GM12878 (cell line): ENCODE measurements at regions not wholly inside any gene's neighbourhood (a gene's known extent, or its start where the extent isn't known, plus 50 kb on each side); places are given as distances from the start of the nearest gene placed in this dataset.

Experiments
- ATAC-seq: fragments of 200-7000 bp; cut with Tn5 transposase; 3 replicates; pipeline ENCODE4 v1.9.1; 2020; ENCODE audit warnings: mild to moderate bottlenecking, moderate library complexity
- BruUV-seq: library from RNA; stranded (reverse); fragments of 400-500 nt; replicated peaks from 2 replicates; lab custom pipeline; 2021; lab: Mats Ljungman, UMichigan
- CTCF ChIA-PET: fragments of 300-600 bp; sonication (Branson Sonifier 250); formaldehyde crosslinking; extraction: SDS; loops from one replicate; lab custom pipeline; 2021; ENCODE audit warnings: inconsistent platforms; lab: Yijun Ruan, JAX
- POLR2A ChIA-PET: fragments of 350-600 bp; formaldehyde crosslinking; extraction: SDS; loops from one replicate; lab custom pipeline; 2021; ENCODE audit warnings: inconsistent platforms; lab: Charles Lee
- RAD21 ChIA-PET: fragments of 300-600 bp; sonication (Branson Sonifier 250); formaldehyde crosslinking; loops from one replicate; lab custom pipeline; 2023; ENCODE audit warnings: antibody characterized with exemption; ENCODE audit not compliant: unreplicated experiment; lab: Charles Lee
- SMC1A ChIA-PET: fragments of 300-600 bp; sonication (Branson Sonifier 250); formaldehyde crosslinking; loops from one replicate; lab custom pipeline; 2023; ENCODE audit not compliant: unreplicated experiment, uncharacterized antibody; lab: Charles Lee
- DNase-seq: peaks from one replicate; pipeline ENCODE4 v3.0.0-alpha.2; 2011; ENCODE audit warnings: low read depth, low spot score
- FAIRE-seq: peaks from 3 replicates; lab custom pipeline; 2011; peaks lifted over from hg19 to GRCh38; lab: Jason Lieb, UNC
- H2AFZ ChIP-seq: 2 replicates; pipeline ENCODE4 v1.6.0; 2011; ENCODE audit warnings: low read depth, low read length, control low read depth; ENCODE audit not compliant: control insufficient read depth
- H3K27ac ChIP-seq: 2 replicates; pipeline ENCODE4 v1.5.1; 2011; ENCODE audit warnings: control low read depth; ENCODE audit not compliant: control insufficient read depth, insufficient read depth
- H3K27me3 ChIP-seq, 2 experiments: replicated peaks in 1 of 2; 2 replicates each; pipeline versions ENCODE4 v1.6.0 to v1.6.1; 2011; ENCODE audit warnings: low read length in 1 of 2; ENCODE audit not compliant: control insufficient read depth in 2 of 2, insufficient read depth in 2 of 2
- H3K36me3 ChIP-seq, 2 experiments: 2 replicates each; pipeline ENCODE4 v1.5.1; 2011; ENCODE audit warnings: low read length in 1 of 2; ENCODE audit not compliant: control insufficient read depth in 2 of 2, insufficient read depth in 2 of 2
- H3K4me1 ChIP-seq: 2 replicates; pipeline ENCODE4 v1.6.1; 2011; ENCODE audit warnings: mild to moderate bottlenecking, low read length, moderate library complexity, mixed read lengths; ENCODE audit not compliant: control insufficient read depth, insufficient read depth
- H3K4me2 ChIP-seq: 2 replicates; pipeline ENCODE4 v1.6.0; 2011; ENCODE audit warnings: control low read depth; ENCODE audit not compliant: control insufficient read depth, insufficient read depth
- H3K4me3 ChIP-seq: fragments of 200-600 bp; sonication (generic); 2 replicates; pipeline ENCODE4 v1.5.1; 2016
- H3K79me2 ChIP-seq: 2 replicates; pipeline ENCODE4 v1.6.0; 2011; ENCODE audit warnings: low read length; ENCODE audit not compliant: control insufficient read depth, insufficient read depth
- H3K9ac ChIP-seq: 2 replicates; pipeline ENCODE4 v1.8.0; 2011; ENCODE audit warnings: low read length, control low read depth, mixed read lengths; ENCODE audit not compliant: control insufficient read depth, insufficient read depth
- H3K9me3 ChIP-seq: replicated peaks from 3 replicates; pipeline ENCODE4 v1.5.1; 2011; ENCODE audit warnings: mild to moderate bottlenecking, low read length; ENCODE audit not compliant: control insufficient read depth, insufficient read depth
- H4K20me1 ChIP-seq: 2 replicates; pipeline ENCODE4 v1.6.0; 2011; ENCODE audit not compliant: control insufficient read depth, insufficient read depth
- CEBPB ChIP-seq, 2 experiments: fragments of 150-350 bp in 1 of 2; IDR thresholded peaks; 2 replicates each; pipeline ENCODE4 v1.6.1; 2012 to 2014; ENCODE audit warnings: low read depth in 2 of 2, low read length in 2 of 2, borderline replicate concordance in 1 of 2, inconsistent platforms in 1 of 2
- EED ChIP-seq: sonication (generic); IDR thresholded peaks from 2 replicates; pipeline ENCODE4 v1.6.1; 2016; ENCODE audit warnings: antibody characterized with exemption, low read depth
- EGR1 ChIP-seq, 2 experiments: IDR thresholded peaks; 1 replicate in 1 of 2; 2 replicates in 1 of 2; pipeline ENCODE4 v1.6.1; 2011 to 2012; ENCODE audit warnings: low read depth in 2 of 2, low read length in 2 of 2, borderline replicate concordance in 1 of 2, mild to moderate bottlenecking in 1 of 2, moderate library complexity in 1 of 2
- EZH2 ChIP-seq: IDR thresholded peaks from 2 replicates; pipeline ENCODE4 v1.6.1; 2012; ENCODE audit warnings: low read depth, mild to moderate bottlenecking, control low read depth, inconsistent platforms, low read length, borderline replicate concordance; ENCODE audit not compliant: control insufficient read depth
- FOS ChIP-seq: IDR thresholded peaks from 3 replicates; pipeline ENCODE4 v1.6.1; 2011; ENCODE audit warnings: borderline replicate concordance; ENCODE audit not compliant: insufficient read length; ENCODE audit errors: extremely low read depth
- NFIC ChIP-seq: IDR thresholded peaks from 2 replicates; pipeline ENCODE4 v1.6.1; 2012; ENCODE audit warnings: low read depth, mild to moderate bottlenecking, inconsistent platforms, low read length, moderate library complexity
- NR2F1 ChIP-seq: fragments of 450-650 bp; conservative IDR thresholded peaks from 2 replicates; pipeline ENCODE4 v1.6.1; 2017; ENCODE audit warnings: mild to moderate bottlenecking
- PAX8 ChIP-seq: fragments of 450-650 bp; IDR thresholded peaks from 2 replicates; pipeline ENCODE4 v1.6.1; 2017; ENCODE audit warnings: mild to moderate bottlenecking, moderate library complexity
- POLR2AphosphoS5 ChIP-seq: IDR thresholded peaks from 2 replicates; pipeline ENCODE4 v1.6.1; 2011; ENCODE audit warnings: mild to moderate bottlenecking, low read length, inconsistent platforms
- TCF12 ChIP-seq: IDR thresholded peaks from 2 replicates; pipeline ENCODE4 v1.6.1; 2011; ENCODE audit warnings: low read depth, mild to moderate bottlenecking, low read length
- ZNF384 ChIP-seq: IDR thresholded peaks from 2 replicates; pipeline ENCODE4 v1.6.1; 2012; ENCODE audit warnings: low read depth, mild to moderate bottlenecking, low read length, improper control_type of control experiment, borderline replicate concordance
- WGBS: methylation state at CpG from one replicate; pipeline ENCODE4 v1.1.6; 2016; ENCODE audit warnings: low lambda C conversion rate; ENCODE audit not compliant: insufficient replicate concordance, insufficient coverage; ENCODE audit errors: missing lambda C conversion rate; 5-methylcytosine and 5-hydroxymethylcytosine counted together
- in situ Hi-C: fragments of 300-500 bp; cut with MboI; formaldehyde crosslinking; loops from 9 replicates; pipeline ENCODE4 v1.14.3; 2018; ENCODE audit warnings: mixed read lengths
- intact Hi-C: fragments of 100-400 bp; cut with micrococcal nuclease; formaldehyde crosslinking; loops from one replicate; pipeline ENCODE4 v1.14.2; 2022; ENCODE audit not compliant: unreplicated experiment
- TF ChIP-seq, protein P1 (sequence below): fragments of 450-650 bp; IDR thresholded peaks from 2 replicates; pipeline ENCODE4 v1.6.1; 2017; ENCODE audit warnings: mild to moderate bottlenecking, moderate library complexity
- TF ChIP-seq, protein P2 (sequence below): fragments of 450-650 bp; IDR thresholded peaks from 2 replicates; pipeline ENCODE4 v1.6.1; 2017; ENCODE audit warnings: antibody characterized with exemption, mild to moderate bottlenecking, moderate library complexity

DNA sequence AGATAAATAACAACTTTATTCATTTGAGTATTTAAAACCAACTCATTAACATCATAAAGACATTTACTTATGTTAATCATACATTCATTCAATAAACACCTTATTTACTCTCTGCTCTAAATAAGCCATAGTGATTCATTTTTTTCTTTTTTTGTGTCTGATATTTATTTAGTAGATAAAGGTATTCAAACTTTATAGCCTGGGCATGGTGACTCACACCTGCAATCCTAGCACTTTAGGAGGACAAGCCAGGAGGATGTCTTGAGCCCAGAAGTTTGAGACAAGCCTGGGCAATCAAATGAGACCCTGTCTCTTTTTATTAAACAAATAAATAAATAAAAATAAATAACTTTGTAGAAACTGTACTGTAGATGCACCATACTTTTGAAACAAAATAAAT is 771.3 kb upstream of the PCDH7 start:
- in situ Hi-C loops = no loop called here
- FAIRE-seq = no peak

DNA sequence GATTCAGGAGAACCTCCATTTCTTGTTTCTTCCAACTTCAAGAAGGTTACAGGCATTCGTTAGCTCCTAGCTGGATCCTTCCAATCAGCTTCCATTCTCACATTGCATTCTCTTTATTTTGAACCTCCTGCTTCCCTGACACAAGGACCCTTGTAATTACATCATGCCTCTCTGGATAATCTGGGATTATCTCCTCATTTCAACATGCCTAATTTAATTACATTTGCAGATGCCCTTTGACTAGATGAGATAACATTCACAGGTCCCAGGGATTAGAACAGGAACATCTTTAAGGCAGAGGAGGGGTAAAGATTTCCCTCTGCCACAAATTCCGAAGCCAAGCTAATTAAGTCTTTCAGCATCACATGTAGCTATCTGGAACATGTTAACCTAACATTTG is 753.8 kb upstream of the PCDH7 start:
- 0% methylated on average over 2 of the region's 2 CpGs for WGBS
- no peaks in the 10 kb centered on the region for H4K20me1 ChIP-seq
- H3K79me2 ChIP-seq = no peaks in the 10 kb centered on the region
- ChIA-PET POLR2A (no interaction called here), CTCF (no interaction called here), RAD21 (no interaction called here), SMC1A (no interaction called here)
- in situ Hi-C loops (no loop called here), intact Hi-C loops (no loop called here)
- H3K4me3 ChIP-seq = no peak overlapping the region
- H3K4me2 ChIP-seq = no peak overlapping the region
- H3K9me3 ChIP-seq = no peaks in the 10 kb centered on the region
- no peak overlapping the region for H3K9ac ChIP-seq
- H3K4me1 ChIP-seq = no peaks in the 10 kb centered on the region
- ATAC-seq (no peak), DNase-seq (no peak), FAIRE-seq (no peak)
- no peaks in the 10 kb centered on the region for H3K27me3 ChIP-seq
- H3K27ac ChIP-seq = no peak overlapping the region
- H3K36me3 ChIP-seq = no peaks in the 10 kb centered on the region
- H2AFZ ChIP-seq = no peak overlapping the region
- no TSS peak for BruUV-seq
- TF ChIP-seq NR2F1 (no peak), CEBPB (IDR thresholded peaks at IDR 0.05; ENCODE audit: borderline replicate concordance in 1 of 2, low read depth in 2 of 2, low read length in 2 of 2) (no peak), EZH2 (no peak), FOS (no peak), ZNF384 (no peak), PAX8 (no peak), EED (no peak), NFIC (no peak)
- TF ChIP-seq, protein P1, sequence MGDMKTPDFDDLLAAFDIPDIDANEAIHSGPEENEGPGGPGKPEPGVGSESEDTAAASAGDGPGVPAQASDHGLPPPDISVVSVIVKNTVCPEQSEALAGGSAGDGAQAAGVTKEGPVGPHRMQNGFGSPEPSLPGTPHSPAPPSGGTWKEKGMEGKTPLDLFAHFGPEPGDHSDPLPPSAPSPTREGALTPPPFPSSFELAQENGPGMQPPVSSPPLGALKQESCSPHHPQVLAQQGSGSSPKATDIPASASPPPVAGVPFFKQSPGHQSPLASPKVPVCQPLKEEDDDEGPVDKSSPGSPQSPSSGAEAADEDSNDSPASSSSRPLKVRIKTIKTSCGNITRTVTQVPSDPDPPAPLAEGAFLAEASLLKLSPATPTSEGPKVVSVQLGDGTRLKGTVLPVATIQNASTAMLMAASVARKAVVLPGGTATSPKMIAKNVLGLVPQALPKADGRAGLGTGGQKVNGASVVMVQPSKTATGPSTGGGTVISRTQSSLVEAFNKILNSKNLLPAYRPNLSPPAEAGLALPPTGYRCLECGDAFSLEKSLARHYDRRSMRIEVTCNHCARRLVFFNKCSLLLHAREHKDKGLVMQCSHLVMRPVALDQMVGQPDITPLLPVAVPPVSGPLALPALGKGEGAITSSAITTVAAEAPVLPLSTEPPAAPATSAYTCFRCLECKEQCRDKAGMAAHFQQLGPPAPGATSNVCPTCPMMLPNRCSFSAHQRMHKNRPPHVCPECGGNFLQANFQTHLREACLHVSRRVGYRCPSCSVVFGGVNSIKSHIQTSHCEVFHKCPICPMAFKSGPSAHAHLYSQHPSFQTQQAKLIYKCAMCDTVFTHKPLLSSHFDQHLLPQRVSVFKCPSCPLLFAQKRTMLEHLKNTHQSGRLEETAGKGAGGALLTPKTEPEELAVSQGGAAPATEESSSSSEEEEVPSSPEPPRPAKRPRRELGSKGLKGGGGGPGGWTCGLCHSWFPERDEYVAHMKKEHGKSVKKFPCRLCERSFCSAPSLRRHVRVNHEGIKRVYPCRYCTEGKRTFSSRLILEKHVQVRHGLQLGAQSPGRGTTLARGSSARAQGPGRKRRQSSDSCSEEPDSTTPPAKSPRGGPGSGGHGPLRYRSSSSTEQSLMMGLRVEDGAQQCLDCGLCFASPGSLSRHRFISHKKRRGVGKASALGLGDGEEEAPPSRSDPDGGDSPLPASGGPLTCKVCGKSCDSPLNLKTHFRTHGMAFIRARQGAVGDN = no peak
- TF ChIP-seq, protein P2, sequence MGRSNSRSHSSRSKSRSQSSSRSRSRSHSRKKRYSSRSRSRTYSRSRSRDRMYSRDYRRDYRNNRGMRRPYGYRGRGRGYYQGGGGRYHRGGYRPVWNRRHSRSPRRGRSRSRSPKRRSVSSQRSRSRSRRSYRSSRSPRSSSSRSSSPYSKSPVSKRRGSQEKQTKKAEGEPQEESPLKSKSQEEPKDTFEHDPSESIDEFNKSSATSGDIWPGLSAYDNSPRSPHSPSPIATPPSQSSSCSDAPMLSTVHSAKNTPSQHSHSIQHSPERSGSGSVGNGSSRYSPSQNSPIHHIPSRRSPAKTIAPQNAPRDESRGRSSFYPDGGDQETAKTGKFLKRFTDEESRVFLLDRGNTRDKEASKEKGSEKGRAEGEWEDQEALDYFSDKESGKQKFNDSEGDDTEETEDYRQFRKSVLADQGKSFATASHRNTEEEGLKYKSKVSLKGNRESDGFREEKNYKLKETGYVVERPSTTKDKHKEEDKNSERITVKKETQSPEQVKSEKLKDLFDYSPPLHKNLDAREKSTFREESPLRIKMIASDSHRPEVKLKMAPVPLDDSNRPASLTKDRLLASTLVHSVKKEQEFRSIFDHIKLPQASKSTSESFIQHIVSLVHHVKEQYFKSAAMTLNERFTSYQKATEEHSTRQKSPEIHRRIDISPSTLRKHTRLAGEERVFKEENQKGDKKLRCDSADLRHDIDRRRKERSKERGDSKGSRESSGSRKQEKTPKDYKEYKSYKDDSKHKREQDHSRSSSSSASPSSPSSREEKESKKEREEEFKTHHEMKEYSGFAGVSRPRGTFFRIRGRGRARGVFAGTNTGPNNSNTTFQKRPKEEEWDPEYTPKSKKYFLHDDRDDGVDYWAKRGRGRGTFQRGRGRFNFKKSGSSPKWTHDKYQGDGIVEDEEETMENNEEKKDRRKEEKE = no peak

More for the DNA sequence above, 771.3 kb upstream of the PCDH7 start:
- Histone ChIP-seq H3K4me3 (no peak overlapping the region), H3K27me3 (no peaks in the 10 kb centered on the region), H2AFZ (no peak overlapping the region), H3K9me3 (no peaks in the 10 kb centered on the region), H3K4me1 (no peaks in the 10 kb centered on the region), H3K79me2 (no peaks in the 10 kb centered on the region), H3K27ac (no peak overlapping the region), H3K36me3 (no peaks in the 10 kb centered on the region), H4K20me1 (no peaks in the 10 kb centered on the region), H3K4me2 (no peak overlapping the region), H3K9ac (no peak overlapping the region)
- TF ChIP-seq EZH2 (no peak), POLR2AphosphoS5 (no peak), EGR1 (IDR thresholded peaks at IDR 0.05; ENCODE audit: borderline replicate concordance in 1 of 2, low read depth in 2 of 2, low read length in 2 of 2) (no peak), TCF12 (no peak)
- ChIA-PET CTCF (no interaction called here), POLR2A (no interaction called here), SMC1A (interaction anchor here (0.6 to 1.3 kb wide), 2 partner anchors 18 to 120 kb away, joined by 3 to 4 read pairs; no protein-coding TSS in a partner anchor), RAD21 (no interaction called here)
- BruUV-seq = no TSS peak
- intact Hi-C loops = no loop called here
- DNase-seq (no peak), ATAC-seq (no peak)
